Esophagus squamous epithelium (tissue), 5 donors: ENCODE measurements at regions not wholly inside any gene's neighbourhood (a gene's known extent, or its start where the extent isn't known, plus 50 kb on each side); places are given as distances from the start of the nearest gene placed in this dataset.

Source experiments
- DNase-seq: peaks from one replicate; lab custom pipeline; 2025; lab: John Stamatoyannopoulos, UW
- H3K27ac ChIP-seq, 4 donors: fragments of 200-600 bp; sonication (generic); one replicate each; pipeline ENCODE4 v1.5.1; 2016 to 2019; ENCODE audit warnings: mild to moderate bottlenecking in 1 of 4
- H3K27me3 ChIP-seq, 4 donors: fragments of 200-600 bp; sonication (generic); 1 replicate in 3 of 4; 2 replicates in 1 of 4; pipeline versions ENCODE4 v1.5.1 to v1.6.0; 2017 to 2021; ENCODE audit warnings: antibody characterized with exemption in 1 of 4
- H3K36me3 ChIP-seq, 3 donors: fragments of 200-600 bp; sonication (generic); one replicate each; pipeline ENCODE4 v1.5.1; 2016 to 2019
- H3K4me1 ChIP-seq, 3 donors: fragments of 200-600 bp; sonication (generic); one replicate each; pipeline ENCODE4 v1.5.1; 2017 to 2019
- H3K4me3 ChIP-seq, 4 donors: fragments of 200-600 bp; sonication (generic); 1 replicate in 3 of 4; 2 replicates in 1 of 4; pipeline ENCODE4 v1.5.1; 2016 to 2019; ENCODE audit warnings: mild to moderate bottlenecking in 2 of 4, moderate library complexity in 1 of 4
- H3K9me3 ChIP-seq, 3 donors: fragments of 200-600 bp; sonication (generic); one replicate each; pipeline ENCODE4 v1.5.1; 2016 to 2019
- POLR2A ChIP-seq, 4 donors: fragments of 450-650 bp; IDR thresholded peaks; one replicate each; pipeline ENCODE4 v1.6.1; 2017; ENCODE audit warnings: antibody characterized with exemption in 4 of 4, mild to moderate bottlenecking in 4 of 4, moderate library complexity in 3 of 4
- WGBS, 2 donors: methylation state at CpG; one replicate each; pipeline ENCODE4 v1.1.5; 2018; 5-methylcytosine and 5-hydroxymethylcytosine counted together
- intact Hi-C: fragments of 100-400 bp; cut with DNase I; formaldehyde crosslinking; loops from one replicate; pipeline ENCODE4 v1.15.0; 2022
- TF ChIP-seq, protein P1 (sequence below), 6 experiments: fragments of 450-650 bp in 4 of 6; fragments of 200-600 bp in 2 of 6; sonication (generic) in 2 of 6; IDR thresholded peaks; one replicate each; pipeline ENCODE4 v1.5.1; 2016 to 2019; ENCODE audit warnings: antibody characterized with exemption in 6 of 6, mild to moderate bottlenecking in 4 of 6, moderate library complexity in 4 of 6
- donor health status: DM: yes; HTN: yes; CAD: no.

DNA sequence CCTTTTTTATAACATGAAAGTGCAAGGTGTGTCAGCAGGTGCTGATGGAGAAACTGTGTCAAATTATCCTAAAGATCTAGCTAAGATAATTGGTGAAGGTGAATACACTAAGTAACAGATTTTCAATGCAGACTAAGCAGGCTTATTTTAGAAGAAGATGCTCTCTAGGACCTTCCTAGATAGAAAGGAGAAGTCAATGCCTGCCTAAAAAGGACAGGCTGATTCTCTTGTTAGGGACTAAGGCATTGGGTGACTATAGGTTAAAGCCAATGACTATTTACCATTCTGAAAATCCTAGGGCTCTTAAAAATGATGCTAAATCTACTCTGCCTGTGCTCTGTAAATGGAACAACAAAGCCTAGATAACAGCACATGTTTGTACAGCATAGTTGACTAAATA lies 1682.4 kb downstream of the MAT2B start:
- Histone ChIP-seq H3K27me3 (no peaks in the 10 kb centered on the region), H3K4me1 (no peaks in the 10 kb centered on the region), H3K36me3 (no peaks in the 10 kb centered on the region), H3K9me3 (peaks cover 0 to 18% (median 4%) of the 10 kb centered on the region in 3 donors), H3K27ac (no peak overlapping the region), H3K4me3 (no peak overlapping the region)
- intact Hi-C loops = no loop called here
- TF ChIP-seq POLR2A (IDR thresholded peaks at IDR 0.05) = no peak
- TF ChIP-seq, protein P1, sequence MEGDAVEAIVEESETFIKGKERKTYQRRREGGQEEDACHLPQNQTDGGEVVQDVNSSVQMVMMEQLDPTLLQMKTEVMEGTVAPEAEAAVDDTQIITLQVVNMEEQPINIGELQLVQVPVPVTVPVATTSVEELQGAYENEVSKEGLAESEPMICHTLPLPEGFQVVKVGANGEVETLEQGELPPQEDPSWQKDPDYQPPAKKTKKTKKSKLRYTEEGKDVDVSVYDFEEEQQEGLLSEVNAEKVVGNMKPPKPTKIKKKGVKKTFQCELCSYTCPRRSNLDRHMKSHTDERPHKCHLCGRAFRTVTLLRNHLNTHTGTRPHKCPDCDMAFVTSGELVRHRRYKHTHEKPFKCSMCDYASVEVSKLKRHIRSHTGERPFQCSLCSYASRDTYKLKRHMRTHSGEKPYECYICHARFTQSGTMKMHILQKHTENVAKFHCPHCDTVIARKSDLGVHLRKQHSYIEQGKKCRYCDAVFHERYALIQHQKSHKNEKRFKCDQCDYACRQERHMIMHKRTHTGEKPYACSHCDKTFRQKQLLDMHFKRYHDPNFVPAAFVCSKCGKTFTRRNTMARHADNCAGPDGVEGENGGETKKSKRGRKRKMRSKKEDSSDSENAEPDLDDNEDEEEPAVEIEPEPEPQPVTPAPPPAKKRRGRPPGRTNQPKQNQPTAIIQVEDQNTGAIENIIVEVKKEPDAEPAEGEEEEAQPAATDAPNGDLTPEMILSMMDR (IDR thresholded peaks at IDR 0.05) = no peak
- no peak for DNase-seq

DNA sequence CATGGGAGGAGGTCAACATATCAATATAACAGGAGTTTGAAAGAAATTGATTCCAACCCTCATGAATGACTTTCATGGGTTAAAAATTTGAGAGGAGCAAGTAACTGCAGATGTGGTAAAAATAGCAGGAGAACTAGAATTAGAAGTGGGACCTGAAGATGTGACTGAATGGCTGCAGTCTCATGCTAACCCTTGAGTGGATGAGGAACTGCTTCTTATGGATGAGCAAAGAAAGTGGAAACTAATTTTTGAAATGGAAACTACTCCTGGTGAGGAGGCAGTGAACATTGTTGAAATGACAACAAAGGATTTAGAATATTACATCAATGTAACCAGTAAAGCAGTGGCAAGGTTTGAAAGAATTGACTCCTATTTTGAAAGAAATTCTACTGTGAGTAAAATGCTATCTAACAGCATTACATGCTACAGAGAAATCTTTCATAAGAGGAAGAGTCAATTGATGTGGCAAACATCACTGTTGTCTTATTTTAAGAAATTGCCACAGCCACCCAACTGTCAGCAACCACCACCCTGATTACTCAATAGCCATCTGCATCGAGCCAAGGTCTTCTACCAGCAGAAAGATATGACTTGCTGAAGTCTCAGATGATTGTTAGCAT lies 1683.2 kb downstream of the MAT2B start:
- peaks cover 0 to 14% (median 4%) of the 10 kb centered on the region in 3 donors for H3K9me3 ChIP-seq
- H3K27me3 ChIP-seq = no peaks in the 10 kb centered on the region
- no peak overlapping the region for H3K4me3 ChIP-seq
- H3K36me3 ChIP-seq = no peaks in the 10 kb centered on the region
- no peaks in the 10 kb centered on the region for H3K4me1 ChIP-seq
- H3K27ac ChIP-seq = no peak overlapping the region
- 38 to 48% methylated on average over 1 of the region's 1 CpG for WGBS, 2 donors
- TF ChIP-seq, protein P1 (IDR thresholded peaks at IDR 0.05) = no peak
- TF ChIP-seq POLR2A (IDR thresholded peaks at IDR 0.05) = no peak
- no peak for DNase-seq
- intact Hi-C loops = no loop called here

DNA sequence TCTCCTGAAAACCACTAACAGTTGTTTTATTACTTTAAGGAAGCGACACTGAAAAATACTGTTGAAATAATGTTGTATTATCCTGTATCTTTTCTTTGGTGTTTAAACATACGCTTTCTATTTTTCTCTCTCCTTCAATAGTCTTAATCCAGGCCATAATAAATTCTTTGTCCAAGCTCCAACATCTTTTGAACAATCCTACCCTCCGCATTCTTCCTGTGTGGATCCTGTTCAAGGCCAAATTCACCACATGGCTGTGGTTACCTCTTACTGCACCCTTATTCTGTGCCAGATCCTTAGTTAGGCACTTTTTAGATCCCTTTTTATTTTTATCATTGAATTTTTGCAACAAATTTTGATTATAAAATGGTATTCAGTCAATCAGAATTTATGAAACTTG lies 1691.5 kb downstream of the MAT2B start:
- no peaks in the 10 kb centered on the region for H3K27me3 ChIP-seq
- WGBS, 2 donors = 75 to 77% methylated on average over 3 of the region's 3 CpGs
- intact Hi-C loops = no loop called here
- TF ChIP-seq POLR2A (IDR thresholded peaks at IDR 0.05) = no peak
- TF ChIP-seq, protein P1 (IDR thresholded peaks at IDR 0.05) = no peak
- no peaks in the 10 kb centered on the region for H3K9me3 ChIP-seq
- H3K36me3 ChIP-seq = no peaks in the 10 kb centered on the region
- H3K4me3 ChIP-seq = no peak overlapping the region
- no peaks in the 10 kb centered on the region for H3K4me1 ChIP-seq
- H3K27ac ChIP-seq = no peak overlapping the region
- DNase-seq = no peak

DNA sequence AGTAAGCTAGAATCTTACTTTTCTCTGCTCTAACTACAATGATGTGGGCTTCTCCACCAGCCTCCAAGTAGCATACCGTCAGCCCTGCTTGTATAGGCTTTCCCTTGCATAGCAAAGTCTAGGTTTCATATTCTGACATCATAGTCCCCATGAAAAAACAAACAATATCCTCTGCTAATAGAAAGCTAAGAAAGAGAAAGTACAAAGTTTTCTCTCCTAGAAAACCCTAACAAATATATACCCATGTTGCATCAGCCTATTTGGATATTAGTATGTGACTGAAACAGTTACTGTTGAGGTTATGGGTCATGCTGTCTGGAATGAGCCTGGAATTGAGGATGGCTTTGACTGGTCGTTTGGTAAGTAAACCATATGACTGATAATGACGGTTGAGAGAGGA lies 1696.0 kb downstream of the MAT2B start:
- no peak for TF ChIP-seq POLR2A (IDR thresholded peaks at IDR 0.05)
- TF ChIP-seq, protein P1 (IDR thresholded peaks at IDR 0.05) = no peak
- 54 to 57% methylated on average over 3 of the region's 3 CpGs for WGBS, 2 donors
- no peak overlapping the region for H3K4me3 ChIP-seq
- no peaks in the 10 kb centered on the region for H3K36me3 ChIP-seq
- no peak overlapping the region for H3K27ac ChIP-seq
- intact Hi-C loops = no loop called here
- no peak for DNase-seq
- no peaks in the 10 kb centered on the region for H3K9me3 ChIP-seq
- H3K27me3 ChIP-seq = no peaks in the 10 kb centered on the region
- H3K4me1 ChIP-seq = no peaks in the 10 kb centered on the region

DNA sequence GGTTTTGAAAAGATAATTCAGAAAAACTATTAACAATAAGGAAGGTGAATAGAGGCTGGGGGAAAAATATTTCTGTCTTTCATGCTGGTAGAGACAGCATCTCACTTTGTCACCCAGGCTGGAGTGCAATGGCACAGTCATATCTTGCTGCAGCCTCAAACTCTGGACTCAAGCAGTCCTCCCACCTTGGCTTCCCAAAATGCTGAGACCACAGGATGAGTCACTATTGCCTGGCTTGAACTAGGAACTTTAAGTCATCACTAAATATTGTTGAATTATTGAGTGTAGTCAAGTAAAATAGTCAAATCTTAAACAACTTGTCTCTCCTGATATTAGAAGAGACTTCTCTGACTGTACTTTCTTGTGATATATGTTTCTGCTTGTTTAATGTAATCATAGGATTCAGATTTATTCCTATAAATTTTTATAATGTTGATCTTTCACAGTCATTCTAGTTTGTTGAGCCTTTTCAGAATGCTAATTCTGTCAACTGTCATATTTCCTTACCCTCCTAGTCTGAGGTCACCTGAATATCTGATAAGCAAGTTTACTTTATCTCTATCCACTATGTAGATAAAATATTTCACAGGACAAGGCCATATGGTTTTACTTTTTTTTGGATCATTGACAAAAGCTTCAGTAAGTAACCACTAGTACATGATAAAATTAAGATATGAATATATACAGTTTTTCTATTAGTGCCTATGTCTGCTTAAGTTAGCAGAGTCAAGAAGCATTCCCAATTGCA lies 1696.5 kb downstream of the MAT2B start:
- H3K27me3 ChIP-seq = no peaks in the 10 kb centered on the region
- intact Hi-C loops = no loop called here
- no peaks in the 10 kb centered on the region for H3K9me3 ChIP-seq
- H3K4me1 ChIP-seq = no peaks in the 10 kb centered on the region
- TF ChIP-seq, protein P1 (IDR thresholded peaks at IDR 0.05) = no peak
- no peak overlapping the region for H3K4me3 ChIP-seq
- DNase-seq = no peak
- H3K36me3 ChIP-seq = no peaks in the 10 kb centered on the region
- no peak overlapping the region for H3K27ac ChIP-seq
